Right lobe of liver (tissue), 4 donors: ENCODE measurements at regions not wholly inside any gene's neighbourhood (a gene's known extent, or its start where the extent isn't known, plus 50 kb on each side); places are given as distances from the start of the nearest gene placed in this dataset.

Source experiments
- POLR2A ChIP-seq: fragments of 450-650 bp; IDR thresholded peaks from one replicate; pipeline ENCODE4 v1.6.1; 2017; ENCODE audit warnings: antibody characterized with exemption, mild to moderate bottlenecking
- TF ChIP-seq, protein P1 (sequence below), 4 donors: fragments of 200-600 bp in 3 of 4; fragments of 450-650 bp in 1 of 4; IDR thresholded peaks; one replicate each; pipeline versions ENCODE4 v1.5.1 to v1.8.0; 2016 to 2022; ENCODE audit warnings: antibody characterized with exemption in 4 of 4, mild to moderate bottlenecking in 2 of 4
- donor health status: DM: no; HTN: no; CAD: no.
- donor health status: DM: no; HTN: no; CAD: no.
- donor health status: DM: no; HTN: yes; CAD: no.

DNA sequence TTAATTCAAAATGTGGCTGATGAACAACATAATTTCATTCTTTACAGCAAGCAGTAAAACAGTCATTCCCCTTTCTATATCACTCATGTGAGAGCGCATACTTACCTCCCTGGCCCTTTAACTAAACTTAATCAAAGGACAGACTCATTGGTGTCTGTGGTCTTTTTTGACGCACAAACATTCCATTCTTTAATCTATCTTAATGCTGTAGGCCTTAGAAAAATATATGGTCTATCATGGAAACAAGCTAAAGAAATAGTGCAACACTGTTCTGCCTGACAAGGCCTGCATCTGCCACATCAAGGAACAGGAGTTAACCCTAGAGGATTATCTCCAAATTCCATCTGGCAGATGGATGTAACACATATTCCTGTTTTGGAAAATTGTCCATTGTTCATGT lies 878.1 kb downstream of the NLGN4Y start:
- TF ChIP-seq, protein P1, sequence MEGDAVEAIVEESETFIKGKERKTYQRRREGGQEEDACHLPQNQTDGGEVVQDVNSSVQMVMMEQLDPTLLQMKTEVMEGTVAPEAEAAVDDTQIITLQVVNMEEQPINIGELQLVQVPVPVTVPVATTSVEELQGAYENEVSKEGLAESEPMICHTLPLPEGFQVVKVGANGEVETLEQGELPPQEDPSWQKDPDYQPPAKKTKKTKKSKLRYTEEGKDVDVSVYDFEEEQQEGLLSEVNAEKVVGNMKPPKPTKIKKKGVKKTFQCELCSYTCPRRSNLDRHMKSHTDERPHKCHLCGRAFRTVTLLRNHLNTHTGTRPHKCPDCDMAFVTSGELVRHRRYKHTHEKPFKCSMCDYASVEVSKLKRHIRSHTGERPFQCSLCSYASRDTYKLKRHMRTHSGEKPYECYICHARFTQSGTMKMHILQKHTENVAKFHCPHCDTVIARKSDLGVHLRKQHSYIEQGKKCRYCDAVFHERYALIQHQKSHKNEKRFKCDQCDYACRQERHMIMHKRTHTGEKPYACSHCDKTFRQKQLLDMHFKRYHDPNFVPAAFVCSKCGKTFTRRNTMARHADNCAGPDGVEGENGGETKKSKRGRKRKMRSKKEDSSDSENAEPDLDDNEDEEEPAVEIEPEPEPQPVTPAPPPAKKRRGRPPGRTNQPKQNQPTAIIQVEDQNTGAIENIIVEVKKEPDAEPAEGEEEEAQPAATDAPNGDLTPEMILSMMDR (IDR thresholded peaks at IDR 0.05): no peak
- no peak for TF ChIP-seq POLR2A
